HG03039 (cell line): ENCODE measurements at regions not wholly inside any gene's neighbourhood (a gene's known extent, or its start where the extent isn't known, plus 50 kb on each side); places are given as distances from the start of the nearest gene placed in this dataset.

ENCODE experiments used
- ATAC-seq: cut with Tn5 transposase; IDR thresholded peaks from one replicate; pipeline ENCODE4 v1.9.1; 2021; ENCODE audit warnings: mild to moderate bottlenecking, moderate library complexity; ENCODE audit not compliant: unreplicated experiment

DNA sequence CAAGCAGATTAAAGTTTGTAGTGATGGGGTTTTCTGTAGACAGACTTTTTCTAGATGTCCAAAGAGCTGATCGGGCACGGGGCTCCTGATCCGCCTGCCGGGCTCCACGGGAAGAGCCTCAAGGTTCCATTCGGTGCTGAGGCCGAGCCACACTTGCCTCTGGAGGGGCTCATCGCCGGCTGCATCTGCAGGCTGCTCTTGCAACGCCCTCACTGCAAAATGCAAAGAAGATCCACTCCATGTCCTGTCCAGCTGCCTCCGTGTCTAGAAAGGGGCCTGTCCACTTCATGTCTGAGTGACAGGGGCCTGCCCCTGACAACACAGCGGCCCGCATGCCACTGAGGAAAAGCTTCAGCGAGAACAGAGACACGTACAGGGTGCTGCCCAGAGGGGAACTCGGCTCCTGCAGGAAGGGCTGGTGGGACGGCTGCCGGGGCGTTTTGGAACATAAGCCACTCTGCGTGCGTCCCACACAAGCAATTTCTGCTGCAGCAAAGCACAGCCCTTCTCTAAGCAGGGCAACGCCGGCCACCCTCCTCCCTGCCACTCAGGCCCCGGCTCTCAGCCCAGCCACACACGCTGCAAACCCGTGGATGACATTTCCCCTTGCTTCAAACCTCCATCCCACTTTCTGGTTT is 53.6 kb upstream of the CTDP1 start:
- no peak for ATAC-seq

DNA sequence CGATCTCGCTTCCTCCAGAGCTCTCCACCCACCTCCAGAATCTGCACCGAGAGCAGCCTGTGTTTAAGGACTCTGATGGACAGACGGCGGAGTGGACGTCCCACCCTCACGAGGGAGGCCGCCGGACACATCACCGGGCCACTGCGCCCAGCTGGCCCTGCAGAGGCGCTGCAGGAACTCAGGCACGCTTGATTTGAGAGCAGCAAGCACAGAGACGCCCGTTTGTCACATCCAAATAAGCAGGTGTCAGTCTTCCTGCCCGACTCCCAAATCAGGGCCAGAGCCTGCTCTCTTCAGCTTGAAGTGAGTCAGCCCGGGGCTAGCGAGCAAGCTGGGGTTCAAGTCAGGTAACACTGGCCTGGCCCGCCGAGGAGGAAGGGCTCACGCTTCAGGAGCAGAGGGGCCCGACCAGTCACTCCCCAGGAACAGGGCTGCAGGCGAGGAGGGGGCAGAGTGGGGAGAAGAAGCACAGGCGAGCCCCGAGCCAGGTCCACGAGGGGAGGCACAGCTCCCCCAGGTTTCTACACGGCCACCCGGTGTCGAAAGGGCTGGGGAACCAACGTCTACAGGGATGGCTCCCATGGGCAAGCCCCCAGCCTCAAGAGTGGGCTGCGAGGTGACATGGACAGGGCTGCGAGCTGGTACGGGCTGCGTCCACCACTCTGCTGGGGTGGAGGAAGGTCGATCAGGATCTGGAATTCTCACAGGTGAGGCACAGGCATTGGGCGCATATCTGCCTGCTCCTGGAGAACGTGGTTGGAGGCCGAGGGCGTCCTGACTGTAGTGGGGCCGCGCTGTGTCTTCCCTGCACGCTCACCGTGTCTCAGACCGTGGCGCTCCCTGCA is 52.5 kb upstream of the CTDP1 start:
- ATAC-seq = no peak

DNA sequence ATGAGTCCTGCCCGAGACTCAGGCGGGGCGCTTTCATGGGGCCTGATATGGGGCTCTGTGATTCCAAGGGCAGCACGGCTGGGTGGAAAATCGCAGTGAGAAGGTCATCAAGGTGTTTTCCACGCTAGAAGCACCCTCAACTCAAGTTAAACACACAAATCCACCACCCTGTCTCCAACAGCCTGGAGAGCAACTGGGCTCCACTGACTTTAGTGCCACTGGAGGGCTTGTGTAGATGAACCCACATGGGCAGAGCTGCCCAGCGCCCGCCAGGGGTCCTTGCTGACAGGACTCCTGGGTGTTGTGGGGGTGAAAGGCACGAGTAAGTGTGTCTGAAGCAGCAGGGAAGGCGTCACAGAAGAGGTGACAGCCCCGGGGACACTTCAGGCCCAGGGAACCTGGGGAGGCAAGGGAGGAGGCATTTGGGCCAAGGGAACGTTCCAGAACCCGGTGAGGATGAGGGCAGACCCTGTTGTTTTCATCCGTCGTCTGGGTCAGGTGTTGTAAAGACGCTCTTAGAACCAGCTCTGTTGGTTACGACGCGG is 51.8 kb upstream of the CTDP1 start:
- ATAC-seq = no peak

DNA sequence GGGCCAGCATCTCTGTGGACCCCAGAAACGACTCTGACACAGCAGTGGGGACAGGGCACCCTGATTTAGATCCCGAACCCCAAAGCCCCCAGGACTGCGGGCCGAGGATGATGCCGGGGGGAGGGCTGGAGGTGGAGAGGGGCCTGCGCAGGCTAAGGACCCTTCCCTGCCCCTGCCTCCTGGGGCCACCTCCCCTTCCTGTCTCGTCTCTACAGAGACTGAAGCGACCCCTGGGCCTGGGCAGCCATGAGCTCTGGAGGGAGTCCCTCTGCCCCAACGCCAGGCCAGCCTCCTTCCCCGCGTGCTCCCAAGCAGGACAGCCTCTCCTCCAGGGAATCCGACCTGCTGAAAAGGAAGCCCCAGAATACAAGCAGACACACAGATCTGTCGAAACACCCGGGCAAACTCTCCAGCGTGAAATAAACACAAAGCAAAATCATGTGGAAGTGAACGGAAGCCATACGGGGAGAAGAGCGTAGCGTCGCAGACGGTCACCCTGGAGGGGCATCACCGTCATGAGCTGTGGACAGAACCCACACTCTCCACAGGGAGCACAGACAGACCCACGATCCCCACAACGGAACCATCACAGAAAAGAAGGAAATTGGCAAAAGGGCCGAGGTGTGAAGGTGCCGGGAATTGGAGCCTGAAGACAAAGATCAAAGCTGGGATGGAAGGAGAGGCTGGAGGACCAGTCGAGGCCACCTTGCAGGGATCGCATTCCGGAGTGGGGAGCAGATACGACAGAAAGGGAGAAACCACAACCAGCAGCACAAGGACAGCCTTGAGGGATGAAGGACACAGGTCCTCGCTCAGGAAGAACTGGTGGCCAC is 51.0 kb upstream of the CTDP1 start:
- ATAC-seq = no peak

DNA sequence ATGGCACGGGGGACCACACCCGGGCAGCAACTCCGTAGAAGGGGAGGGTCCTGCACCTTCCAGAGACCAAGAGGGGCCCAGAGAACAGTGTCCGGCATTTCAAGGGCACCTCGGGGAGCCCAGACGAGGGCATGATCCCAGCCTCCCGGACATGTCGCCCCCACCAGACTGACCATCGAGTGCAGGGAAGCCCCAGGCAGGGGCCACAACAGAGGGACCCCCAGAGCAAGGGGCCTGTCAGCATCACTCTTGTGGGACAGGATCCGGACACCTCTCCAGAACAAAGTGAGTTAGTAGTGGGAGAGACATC is 50.4 kb upstream of the CTDP1 start:
- no peak for ATAC-seq

DNA sequence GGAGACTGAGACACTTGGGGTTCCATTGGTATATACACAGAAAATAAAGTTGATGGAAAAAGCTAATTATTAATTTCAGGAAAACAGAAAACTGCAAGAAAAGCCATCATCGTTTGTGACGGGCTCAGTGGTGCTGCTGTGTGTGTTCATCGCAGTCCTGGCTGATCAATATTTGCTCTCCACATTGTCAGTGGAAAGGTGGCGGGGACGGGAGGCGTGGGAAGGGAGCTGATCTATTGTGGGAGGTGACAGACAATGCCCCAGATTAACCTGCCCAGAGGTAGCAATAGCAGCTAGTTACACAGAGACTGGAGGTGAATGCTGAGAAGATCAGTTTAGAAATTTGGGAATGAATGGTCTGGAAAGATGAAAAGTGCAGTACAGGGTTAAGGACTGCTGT is 50.0 kb upstream of the CTDP1 start:
- ATAC-seq = no peak
